H7 (cell line): ENCODE measurements at regions not wholly inside any gene's neighbourhood (a gene's known extent, or its start where the extent isn't known, plus 50 kb on each side); places are given as distances from the start of the nearest gene placed in this dataset.

Experiments
- DNase-seq: peaks from one replicate; pipeline ENCODE4 v3.0.0; 2012
- H3K27me3 ChIP-seq: 2 replicates; pipeline ENCODE4 v1.6.0; 2011; ENCODE audit warnings: mild to moderate bottlenecking, low read length; ENCODE audit not compliant: control insufficient read depth, insufficient read depth
- H3K36me3 ChIP-seq: replicated peaks from 2 replicates; pipeline ENCODE4 v1.5.1; 2011; ENCODE audit warnings: low read length; ENCODE audit not compliant: control insufficient read depth, insufficient read depth
- H3K4me3 ChIP-seq: 2 replicates; pipeline ENCODE4 v1.5.1; 2011; ENCODE audit warnings: low read depth, mild to moderate bottlenecking, control low read depth, low read length, moderate library complexity; ENCODE audit not compliant: insufficient read depth

DNA sequence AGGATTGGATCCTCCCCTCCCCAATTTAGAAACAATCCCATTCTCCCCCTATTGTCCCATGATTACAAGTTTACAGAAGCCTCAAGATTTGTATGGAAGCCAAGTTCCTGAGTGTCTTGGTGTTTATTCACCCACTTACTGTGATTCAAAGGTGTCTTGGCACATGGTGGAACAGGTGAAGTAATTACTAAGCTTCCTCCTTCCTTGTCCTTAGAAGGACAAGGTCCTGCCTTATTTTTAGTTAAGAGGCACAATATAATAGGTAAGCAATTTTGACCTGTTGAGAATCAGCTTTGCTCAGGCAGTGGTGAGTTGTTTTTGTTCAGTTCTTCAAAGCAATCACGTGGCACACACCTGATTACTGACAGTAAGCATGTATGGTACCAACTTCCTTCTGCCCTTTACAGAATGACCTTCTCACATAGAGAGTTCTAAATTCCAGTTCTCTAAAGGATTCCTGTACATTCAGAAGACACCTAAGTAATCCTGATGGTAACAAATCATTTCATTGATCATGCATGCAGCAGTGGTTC is 60.7 kb upstream of the SLC13A1 start:
- Histone ChIP-seq H3K36me3 (no peaks in the 10 kb centered on the region), H3K4me3 (no peak overlapping the region), H3K27me3 (no peaks in the 10 kb centered on the region)
- peak; percentile 2 for DNase-seq

DNA sequence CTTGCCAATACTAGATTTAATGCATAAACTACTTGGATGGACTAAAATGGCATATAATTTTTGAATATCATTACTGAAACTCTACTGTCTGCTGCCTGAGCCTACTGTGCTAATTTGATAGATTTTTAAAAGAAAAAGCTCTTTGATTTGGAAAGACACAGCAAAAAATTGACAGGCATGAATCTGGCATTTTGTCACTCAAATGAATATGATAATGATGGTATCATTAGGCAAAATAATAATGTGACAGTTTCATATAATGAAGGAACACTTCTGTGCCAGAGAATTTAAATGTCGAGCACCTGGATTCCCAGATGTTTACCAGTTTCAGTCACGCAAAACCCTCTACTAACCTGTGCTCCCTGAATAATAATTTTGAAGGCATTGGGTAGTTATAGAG is 60.0 kb upstream of the SLC13A1 start:
- no peaks in the 10 kb centered on the region for H3K36me3 ChIP-seq
- no peaks in the 10 kb centered on the region for H3K27me3 ChIP-seq
- no peak overlapping the region for H3K4me3 ChIP-seq
- DNase-seq, result no peak
